Stimulated activated CD4-positive, alpha-beta T cell treated with anti-CD3 and anti-CD28 coated beads, Interleukin-1b, Interleukin-23, amount 100 ng/mL, for 48 hours (primary cell): ENCODE measurements at regions not wholly inside any gene's neighbourhood (a gene's known extent, or its start where the extent isn't known, plus 50 kb on each side); places are given as distances from the start of the nearest gene placed in this dataset.
"Not testable (repeated sequence)": the region's sequence is repeated elsewhere in the genome, so short reads cannot be mapped to it uniquely, and the experiment has no call there.

Experiments used
- DNase-seq: peaks from one replicate; pipeline ENCODE4 v3.0.0-alpha.2; 2020

DNA sequence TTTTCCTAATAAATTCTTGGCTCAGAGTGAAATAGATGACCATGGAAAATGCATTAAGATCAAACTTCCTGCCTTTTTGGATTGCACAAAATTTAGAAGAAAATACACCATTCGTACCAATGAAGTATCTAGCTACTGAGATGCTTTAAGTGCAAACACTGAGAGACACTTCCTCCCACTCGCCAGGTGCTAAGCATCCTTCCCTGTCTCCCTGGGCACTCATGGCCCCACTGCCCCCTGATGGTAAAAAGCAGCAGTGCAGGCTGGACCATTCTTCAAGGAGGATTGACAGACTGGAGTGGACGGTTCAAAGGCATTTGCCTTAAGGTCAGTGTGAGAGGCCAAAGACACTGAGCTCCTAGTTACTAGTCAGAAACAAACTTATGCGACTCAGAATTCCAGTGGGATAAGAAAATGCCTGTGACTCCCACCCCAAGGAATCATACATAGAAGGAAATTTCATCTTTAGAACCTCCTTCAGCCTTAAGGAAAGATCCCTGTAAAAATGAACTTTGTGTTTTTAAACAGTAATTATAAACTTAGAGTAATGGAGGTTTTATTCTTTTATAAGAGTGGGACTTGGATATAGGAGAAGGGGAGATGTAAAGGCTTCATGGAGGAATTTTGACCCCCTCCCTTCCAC, 86.0 kb upstream of the SLC30A5 start:
- peak; percentile 65 for DNase-seq

DNA sequence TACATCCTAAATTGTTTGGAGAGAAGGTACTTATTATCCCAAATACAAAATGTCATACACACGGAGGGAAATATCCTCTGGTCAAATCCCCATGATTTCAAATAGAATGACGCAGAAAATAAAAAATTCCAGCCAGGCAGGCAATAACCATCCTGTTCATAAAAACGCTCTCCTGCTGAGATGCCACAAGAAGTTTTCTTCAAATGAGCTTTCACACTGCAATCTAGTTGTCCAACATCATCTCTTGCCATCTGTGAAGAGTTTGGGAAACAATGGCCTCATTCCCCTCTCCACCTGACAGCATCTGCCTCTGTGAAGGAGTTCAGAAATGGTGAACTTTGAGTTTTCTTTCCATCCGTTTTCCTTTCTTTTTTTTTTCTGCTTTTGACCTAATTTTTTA, 83.3 kb upstream of the SLC30A5 start:
- DNase-seq: no peak

DNA sequence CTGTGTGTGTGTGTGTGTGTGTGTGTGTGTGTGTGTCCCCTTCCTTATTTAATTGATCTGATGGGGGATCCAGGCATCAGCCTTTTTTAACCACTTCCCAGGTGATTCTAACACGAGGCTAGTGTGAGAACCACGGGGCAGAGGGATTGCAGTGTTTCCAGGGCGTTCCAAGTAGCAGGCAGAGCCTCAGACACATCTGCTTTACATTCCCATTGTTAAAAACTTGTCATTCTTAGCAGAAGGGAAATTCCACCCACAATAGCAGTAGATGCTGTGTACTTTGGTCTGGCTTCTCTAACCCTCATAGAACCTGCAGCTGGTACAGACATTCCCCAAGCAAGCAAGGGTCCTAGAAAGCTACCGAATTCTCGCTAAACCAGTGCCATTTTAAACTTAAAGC, 81.9 kb upstream of the SLC30A5 start:
- DNase-seq: no peak

DNA sequence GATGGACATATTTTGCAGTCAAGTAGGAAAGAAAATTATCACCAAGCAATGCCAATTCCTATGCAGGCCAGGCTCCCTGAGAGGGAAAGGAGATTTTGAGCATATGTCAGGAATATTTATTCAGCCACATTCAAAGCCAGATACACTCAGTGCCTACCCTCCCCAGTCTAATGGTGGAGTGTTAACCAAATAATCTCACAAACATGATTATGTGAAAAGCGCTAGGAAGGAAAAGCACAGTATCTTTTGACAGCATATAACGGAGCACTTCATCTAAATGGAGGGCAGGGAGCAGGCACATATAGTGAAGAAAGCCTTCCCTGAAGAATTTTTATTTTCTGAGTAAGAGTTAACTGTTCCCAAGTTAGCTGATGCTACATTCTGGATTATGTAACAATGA, 80.3 kb upstream of the SLC30A5 start:
- DNase-seq: no peak

DNA sequence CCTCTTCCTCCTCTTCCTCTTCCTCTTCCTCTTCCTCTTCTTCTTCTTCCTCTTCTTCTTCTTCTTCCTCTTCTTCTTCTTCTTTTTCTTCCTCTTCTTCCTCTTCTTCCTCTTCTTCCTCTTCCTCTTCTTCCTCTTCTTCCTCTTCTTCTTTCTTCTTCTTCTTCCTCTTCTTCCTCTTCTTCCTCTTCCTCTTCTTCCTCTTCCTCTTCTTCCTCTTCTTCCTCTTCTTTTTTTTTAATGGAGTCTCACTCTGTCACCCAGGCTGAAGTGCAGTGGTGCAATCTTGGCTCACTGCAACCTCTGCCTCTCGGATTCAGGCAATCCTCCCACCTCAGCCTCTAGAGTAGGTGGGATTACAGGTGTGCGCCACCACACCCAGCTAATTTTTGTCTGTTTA, 79.8 kb upstream of the SLC30A5 start:
- not testable (repeated sequence) for DNase-seq

DNA sequence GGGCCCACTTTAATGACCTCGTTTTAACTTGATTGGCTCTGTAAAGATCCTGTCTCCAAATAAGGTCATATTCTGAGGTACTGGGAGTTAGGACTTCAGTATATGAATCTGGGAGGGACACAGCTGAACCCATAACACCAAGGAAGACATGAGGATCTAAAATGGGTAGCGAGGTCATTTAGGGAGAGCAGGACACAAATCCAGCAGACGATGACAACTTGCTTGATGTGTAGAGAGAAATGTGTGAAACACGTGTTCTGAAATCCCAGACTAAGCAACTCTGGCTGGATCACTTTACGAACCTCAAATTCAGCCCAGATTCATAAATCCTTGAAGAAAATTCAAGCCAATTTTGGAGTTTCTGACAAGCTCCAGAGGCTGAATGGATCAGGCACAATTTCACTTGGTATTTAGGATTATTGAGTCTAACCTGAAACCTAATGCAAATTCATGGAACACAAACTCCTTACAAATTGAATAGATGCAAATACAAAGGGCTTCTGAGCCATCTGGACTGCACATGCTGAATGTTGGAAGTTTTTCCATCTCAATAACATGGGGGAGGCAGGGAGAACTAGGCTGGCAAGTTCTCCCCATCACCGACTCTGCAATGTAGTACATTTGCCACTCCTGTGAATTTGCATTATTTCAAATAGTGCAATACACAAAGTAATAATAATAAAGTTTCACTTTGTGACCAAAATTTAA, 74.0 kb upstream of the SLC30A5 start:
- no peak for DNase-seq

DNA sequence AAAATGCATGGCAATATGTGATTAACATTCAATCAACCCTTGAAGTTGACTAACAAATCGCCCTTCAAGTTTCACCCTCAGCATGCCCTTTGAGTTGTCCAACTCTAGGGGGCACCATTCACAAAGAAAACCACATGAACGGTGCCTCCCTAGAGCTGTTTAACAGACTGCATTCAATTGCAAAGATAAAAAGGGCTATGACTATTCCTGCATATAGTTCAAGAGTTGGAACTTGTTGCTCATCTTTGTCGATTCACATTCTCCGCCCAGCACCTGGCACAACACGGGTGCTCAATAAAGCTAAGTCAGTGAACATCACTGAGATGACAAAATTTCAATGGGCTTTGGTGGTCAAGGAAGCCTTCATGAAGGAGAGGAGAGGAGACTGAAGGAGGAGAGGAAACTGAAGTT, 69.6 kb upstream of the SLC30A5 start:
- no peak for DNase-seq

DNA sequence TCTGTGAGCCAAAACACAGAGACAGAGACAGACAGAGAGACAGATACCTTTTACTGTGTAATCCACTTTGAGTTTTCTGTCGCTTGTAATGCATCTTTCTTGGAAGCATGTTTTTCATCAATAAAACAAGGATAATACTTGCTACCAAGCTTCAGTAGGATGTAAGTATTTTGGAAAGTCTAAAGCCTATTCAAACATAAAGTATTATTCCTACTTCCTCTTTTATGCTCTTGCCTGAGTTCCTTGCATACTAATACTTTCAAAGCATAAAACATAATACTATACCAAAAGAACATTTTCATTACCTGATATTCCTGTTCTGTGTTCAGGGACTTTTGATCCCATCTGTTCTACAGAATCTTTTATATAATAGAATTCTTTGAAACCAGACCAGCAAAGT, 64.5 kb upstream of the SLC30A5 start:
- DNase-seq: no peak

DNA sequence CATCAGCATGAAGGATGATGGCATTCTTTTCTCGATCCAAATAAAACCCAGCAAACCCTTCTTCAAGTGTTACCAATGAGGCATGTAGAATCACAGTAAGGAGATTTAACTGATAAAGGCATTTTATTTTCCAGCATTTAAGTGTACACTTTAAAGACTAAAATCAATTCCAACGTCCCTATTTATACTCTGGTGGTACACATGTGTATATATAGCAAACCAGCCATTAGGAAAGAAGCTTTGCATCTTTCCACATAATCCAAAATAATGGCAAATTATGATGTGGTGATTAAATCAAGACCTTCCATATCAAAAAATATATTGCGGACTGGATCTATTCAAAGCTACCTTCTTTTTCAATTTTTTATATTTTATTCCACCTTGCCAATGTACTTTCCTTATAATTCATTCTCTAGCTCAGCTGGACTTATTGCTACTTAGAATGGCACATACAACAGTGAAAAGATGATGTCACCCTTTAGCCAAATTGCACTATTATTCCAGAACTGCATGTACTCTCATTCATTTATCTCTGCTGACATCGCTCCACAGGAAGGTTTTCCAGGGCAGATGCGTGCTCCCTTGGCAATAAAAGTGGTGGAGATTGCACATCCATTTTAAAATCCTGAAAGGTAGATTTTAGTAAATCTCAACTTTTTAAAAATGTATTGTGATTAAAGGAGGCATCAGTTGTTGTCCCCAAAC, 63.3 kb upstream of the SLC30A5 start:
- DNase-seq: no peak

DNA sequence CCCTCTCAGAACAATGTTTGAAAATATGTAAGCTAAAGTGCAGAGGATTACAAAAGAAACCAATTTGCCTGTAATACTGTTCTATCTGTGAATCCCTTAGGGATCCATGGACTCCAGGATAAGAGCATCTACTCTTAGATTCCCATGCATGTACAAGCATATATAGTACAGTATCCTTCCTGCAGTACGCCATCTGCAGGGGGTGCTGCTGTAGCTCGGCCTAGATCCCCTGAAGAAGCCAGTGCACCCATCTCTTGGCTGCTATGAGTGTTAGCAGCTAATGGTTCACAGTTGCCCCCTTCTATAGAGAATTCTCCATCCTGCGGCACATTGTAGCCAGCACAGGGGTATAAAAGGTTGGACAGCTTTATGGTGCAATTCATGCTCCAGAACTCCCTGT, 61.8 kb upstream of the SLC30A5 start:
- DNase-seq: no peak

DNA sequence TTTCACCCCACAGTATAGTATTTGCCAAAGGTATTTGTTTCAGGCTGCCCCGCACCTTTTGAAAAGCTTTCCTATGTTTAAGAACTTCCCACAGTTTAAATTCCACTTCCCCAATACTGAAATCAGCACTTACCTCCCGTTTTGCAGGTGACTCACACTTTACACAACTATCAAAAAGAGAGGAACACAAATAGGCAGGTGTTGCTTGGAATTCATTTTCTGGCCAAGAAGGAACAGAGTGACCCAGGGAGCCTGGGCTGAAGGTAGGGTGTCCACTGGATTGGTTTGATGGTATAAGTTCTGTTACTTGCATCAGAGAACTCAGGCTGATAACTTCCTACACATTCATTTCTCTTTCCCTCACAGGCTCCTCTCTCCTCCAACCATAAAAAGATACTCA, 60.1 kb upstream of the SLC30A5 start:
- DNase-seq: no peak

DNA sequence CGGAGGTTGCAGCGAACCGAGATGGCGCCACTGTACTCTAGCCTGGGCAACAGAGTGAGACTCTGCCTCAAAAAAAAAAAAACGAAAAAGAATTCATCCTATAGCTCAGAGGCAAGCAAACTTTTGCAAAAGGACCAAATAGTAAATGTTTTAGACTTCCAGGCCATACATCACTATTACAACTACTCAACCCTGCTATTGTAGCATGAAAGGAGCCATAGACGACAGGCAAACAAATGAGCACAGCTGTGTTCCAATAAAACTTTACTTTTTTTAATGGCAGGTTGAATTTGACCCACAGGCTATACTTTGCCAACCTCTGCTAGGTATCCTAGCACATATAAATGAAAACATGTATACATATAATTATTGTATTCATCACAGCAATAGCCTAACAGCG, 58.9 kb upstream of the SLC30A5 start:
- no peak for DNase-seq

DNA sequence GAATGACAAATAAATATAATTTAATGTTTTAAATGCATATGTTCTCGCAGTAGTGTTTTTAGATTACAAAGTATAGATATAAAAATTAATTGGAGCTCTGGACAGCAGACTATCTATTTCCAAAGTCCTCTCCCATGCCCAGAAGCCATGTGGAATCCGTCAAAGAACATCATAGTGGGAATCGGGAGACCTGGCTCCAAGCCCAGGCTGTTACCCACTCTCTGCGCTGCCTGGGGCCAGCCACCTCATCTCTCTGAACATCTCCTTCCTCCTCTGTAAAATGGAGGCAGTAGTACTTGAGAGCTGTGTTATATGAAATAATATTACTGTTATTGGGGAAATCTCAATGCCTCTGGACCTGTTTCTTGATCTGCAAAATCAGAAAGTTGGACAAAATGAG, 58.1 kb upstream of the SLC30A5 start:
- DNase-seq: no peak

DNA sequence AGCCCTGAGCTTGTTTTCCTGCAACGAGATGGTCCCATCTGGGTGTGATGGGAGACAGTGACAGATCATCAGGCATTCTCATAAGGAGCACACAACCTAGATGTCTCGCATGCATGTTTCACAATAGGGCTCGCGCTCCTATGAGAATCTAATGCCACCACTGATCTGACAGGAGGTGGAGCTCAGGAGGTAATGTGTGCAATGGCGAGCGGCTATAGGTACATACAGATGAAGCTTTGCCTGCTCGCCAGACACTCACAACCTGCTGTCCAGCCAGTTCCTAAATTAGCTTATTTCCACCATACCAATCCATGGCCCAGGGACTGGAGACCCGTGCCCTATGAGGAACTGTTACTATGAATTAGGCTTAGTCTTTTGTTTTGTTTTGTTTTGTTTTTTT, 55.3 kb upstream of the SLC30A5 start:
- no peak for DNase-seq

DNA sequence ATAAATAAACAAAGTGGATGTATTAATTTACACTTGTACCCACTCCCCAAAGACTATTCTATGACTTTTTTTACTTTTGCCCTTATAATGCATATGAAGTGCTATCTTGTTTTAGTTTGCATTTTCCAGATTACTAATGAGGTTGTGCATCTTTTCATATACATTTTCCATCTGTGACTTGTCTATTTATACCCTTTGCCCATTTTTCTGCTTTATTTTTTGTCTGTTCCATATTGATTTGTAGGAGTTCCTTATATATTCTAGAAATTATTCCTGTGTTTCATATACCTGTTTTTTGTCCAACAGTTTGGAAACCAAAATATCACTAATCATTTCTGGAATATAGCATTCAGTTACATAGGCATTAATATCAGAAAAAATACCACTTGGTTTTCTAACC, 54.0 kb upstream of the SLC30A5 start:
- DNase-seq: no peak

DNA sequence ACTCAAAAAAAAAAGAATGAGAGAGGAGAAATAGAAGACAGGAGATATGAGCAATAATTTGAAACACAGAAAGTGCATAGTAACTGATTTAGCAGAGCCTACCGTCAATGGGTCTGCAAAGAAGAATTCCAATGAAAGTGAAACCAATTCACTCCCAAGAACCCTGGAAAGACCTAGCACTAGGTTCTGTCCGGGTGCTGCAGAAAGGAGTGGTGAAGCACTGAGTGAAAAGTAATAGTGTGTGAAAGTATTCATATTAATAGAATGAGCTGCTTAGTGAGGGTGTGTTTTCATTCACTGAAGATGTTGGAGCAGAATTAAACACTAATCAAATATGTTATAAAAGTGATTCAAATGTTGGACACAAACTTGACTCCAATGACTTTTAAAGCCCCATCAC, 51.3 kb upstream of the SLC30A5 start:
- no peak for DNase-seq

DNA sequence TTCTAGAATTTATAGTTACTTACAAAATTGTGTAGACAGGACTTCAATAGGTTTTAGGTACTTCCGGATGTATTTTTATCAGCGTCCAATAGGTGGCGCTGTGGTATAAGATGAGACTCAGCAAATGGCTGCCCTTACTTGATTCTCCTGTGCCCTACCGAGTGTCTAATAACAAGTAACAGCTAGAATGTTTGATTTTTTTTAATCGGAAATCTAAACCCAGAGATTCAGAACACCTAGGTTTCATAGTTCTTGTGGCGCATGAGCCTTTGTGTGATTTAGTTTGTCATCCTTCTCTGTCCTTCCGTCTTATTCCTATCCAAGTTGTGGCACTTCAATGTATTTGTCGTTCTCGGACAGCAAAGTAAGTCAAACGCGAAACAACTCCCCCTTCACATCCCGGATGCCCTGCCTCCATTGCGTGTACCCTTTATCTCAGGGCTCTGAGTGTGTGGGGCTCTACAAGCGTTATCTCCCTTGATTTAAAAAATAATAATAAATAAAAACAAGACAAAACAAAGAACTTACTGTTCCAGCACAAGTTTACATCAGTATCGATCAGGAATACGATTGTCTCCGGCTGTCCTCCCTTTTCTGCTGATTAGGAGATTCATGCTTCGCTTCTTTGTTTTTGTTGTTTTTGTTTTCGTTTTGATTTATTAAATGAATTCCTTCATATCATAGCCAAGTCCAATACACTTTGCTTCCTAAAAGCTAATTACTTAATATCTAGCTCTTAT, 50.7 kb upstream of the SLC30A5 start:
- DNase-seq: peak; percentile 72

DNA sequence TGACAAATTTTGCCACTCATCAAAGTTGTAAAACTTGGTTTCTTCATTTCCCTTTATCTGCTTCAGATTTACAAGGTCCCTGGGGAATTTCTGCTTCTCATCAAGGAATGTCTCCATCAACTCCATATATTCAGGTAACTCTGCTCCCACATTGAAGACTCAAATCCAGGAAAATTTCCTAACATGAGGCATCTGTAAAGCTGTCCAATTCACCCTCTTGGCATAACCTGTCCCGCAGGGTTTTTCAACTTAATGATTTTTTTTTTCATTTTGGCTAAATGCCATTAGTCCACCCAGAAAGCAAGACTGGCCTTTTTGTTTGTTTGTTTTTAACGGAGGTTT, 50.2 kb upstream of the SLC30A5 start:
- no peak for DNase-seq
